SK-N-SH (cell line): ENCODE measurements at regions not wholly inside any gene's neighbourhood (a gene's known extent, or its start where the extent isn't known, plus 50 kb on each side); places are given as distances from the start of the nearest gene placed in this dataset.

Experiments
- CTCF ChIA-PET: fragments of 300-600, 350-600 bp; formaldehyde crosslinking; extraction: SDS; loops from one replicate; lab custom pipeline; 2021; lab: Yijun Ruan, JAX
- POLR2A ChIA-PET: fragments of 350-600 bp; sonication (Branson Sonifier 250); formaldehyde crosslinking; extraction: SDS; loops from one replicate; lab custom pipeline; 2020; ENCODE audit warnings: antibody characterized with exemption, inconsistent platforms; lab: Yijun Ruan, JAX
- DNase-seq: peaks from one replicate; pipeline ENCODE4 v3.0.0; 2012
- H2AFZ ChIP-seq: fragments of 200-600 bp; sonication (generic); 2 replicates; pipeline ENCODE4 v1.8.1; 2016; ENCODE audit warnings: antibody characterized with exemption, mild to moderate bottlenecking, low read depth
- H3F3A ChIP-seq: fragments of 200-600 bp; sonication (generic); replicated peaks from 2 replicates; pipeline ENCODE3; 2016; ENCODE audit warnings: antibody characterized with exemption, mild to moderate bottlenecking; ENCODE audit not compliant: insufficient read depth
- H3K27ac ChIP-seq, 2 experiments: fragments of 200-500 bp in 1 of 2; fragments of 200-600 bp in 1 of 2; sonication (Bioruptor generic) in 1 of 2; sonication (generic), shearing (Covaris generic) in 1 of 2; 2 replicates each; pipeline versions ENCODE4 v1.5.1 to v1.6.1; 2014 to 2016; ENCODE audit warnings: low read depth in 2 of 2, inconsistent platforms in 1 of 2, low read length in 1 of 2, mild to moderate bottlenecking in 1 of 2, mixed read lengths in 1 of 2
- H3K27me3 ChIP-seq: fragments of 200-600 bp; sonication (generic), shearing (Covaris generic); 2 replicates; pipeline ENCODE4 v1.6.1; 2016; ENCODE audit warnings: mixed run types; ENCODE audit not compliant: insufficient read depth
- H3K36me3 ChIP-seq, 2 experiments: fragments of 200-500 bp in 1 of 2; fragments of 200-600 bp in 1 of 2; sonication (Bioruptor generic) in 1 of 2; sonication (generic) in 1 of 2; replicated peaks in 1 of 2; 2 replicates each; pipeline versions ENCODE3 to v1.5.1; 2014 to 2016; ENCODE audit warnings: low read length in 1 of 2, mild to moderate bottlenecking in 1 of 2; ENCODE audit not compliant: insufficient read depth in 2 of 2, control insufficient read depth in 1 of 2
- H3K4me1 ChIP-seq, 2 experiments: fragments of 200-500 bp in 1 of 2; fragments of 200-600 bp in 1 of 2; sonication (Bioruptor generic) in 1 of 2; sonication (generic), shearing (Covaris generic) in 1 of 2; 2 replicates each; pipeline versions ENCODE4 v1.5.1 to v1.6.1; 2014 to 2016; ENCODE audit warnings: low read depth in 1 of 2, low read length in 1 of 2, mixed run types in 1 of 2; ENCODE audit not compliant: insufficient read depth in 2 of 2, control insufficient read depth in 1 of 2
- H3K4me2 ChIP-seq: fragments of 200-600 bp; sonication (generic), shearing (Covaris generic); 2 replicates; pipeline ENCODE4 v1.6.1; 2017; ENCODE audit warnings: mixed run types
- H3K4me3 ChIP-seq, 2 experiments: fragments of 200-500 bp in 1 of 2; fragments of 200-600 bp in 1 of 2; sonication (Bioruptor generic) in 1 of 2; sonication (generic), shearing (Covaris generic) in 1 of 2; 2 replicates each; pipeline versions ENCODE4 v1.5.1 to v1.8.1; 2014 to 2016; ENCODE audit warnings: low read depth in 2 of 2, inconsistent platforms in 1 of 2, low read length in 1 of 2, mild to moderate bottlenecking in 1 of 2, mixed read lengths in 1 of 2, moderate library complexity in 1 of 2
- H3K79me2 ChIP-seq: fragments of 200-600 bp; sonication (generic); 2 replicates; pipeline ENCODE4 v1.8.1; 2017; ENCODE audit warnings: mild to moderate bottlenecking; ENCODE audit not compliant: insufficient read depth
- H3K9ac ChIP-seq: fragments of 200-600 bp; sonication (generic); 2 replicates; pipeline ENCODE4 v1.6.1; 2017; ENCODE audit warnings: mixed run types
- H3K9me2 ChIP-seq: fragments of 200-600 bp; sonication (generic); 2 replicates; pipeline ENCODE4 v1.6.1; 2017; ENCODE audit warnings: mixed run types
- H3K9me3 ChIP-seq: fragments of 200-600 bp; sonication (generic); 2 replicates; pipeline ENCODE4 v1.6.1; 2017; ENCODE audit warnings: mixed run types, mild to moderate bottlenecking, moderate library complexity
- H4K20me1 ChIP-seq: fragments of 200-600 bp; sonication (generic); 2 replicates; pipeline ENCODE4 v1.6.1; 2017; ENCODE audit warnings: mild to moderate bottlenecking, mixed run types; ENCODE audit not compliant: insufficient read depth
- CHD2 ChIP-seq: fragments of 150-350 bp; IDR thresholded peaks from 2 replicates; pipeline ENCODE4 v1.6.1; 2018; ENCODE audit warnings: low read length; ENCODE audit not compliant: partially characterized antibody
- ELF1 ChIP-seq: IDR thresholded peaks from 2 replicates; pipeline ENCODE4 v1.4.0; 2012
- EP300 ChIP-seq, 2 experiments: IDR thresholded peaks; 2 replicates each; pipeline versions ENCODE4 v1.4.0 to v1.6.1; 2012; ENCODE audit warnings: borderline replicate concordance in 1 of 2, low read depth in 1 of 2, low read length in 1 of 2
- EZH2phosphoT487 ChIP-seq: fragments of 200-600 bp; sonication (generic); IDR thresholded peaks from 2 replicates; pipeline ENCODE4 v1.6.1; 2017; ENCODE audit warnings: low read depth, mixed run types, mild to moderate bottlenecking, antibody characterized with exemption, moderate library complexity, borderline replicate concordance
- FOSL2 ChIP-seq: IDR thresholded peaks from 2 replicates; pipeline ENCODE4 v1.4.0; 2012; ENCODE audit warnings: low read depth, mild to moderate bottlenecking, moderate library complexity, borderline replicate concordance
- FOXJ3 ChIP-seq: sonication (generic); formaldehyde crosslinking; IDR thresholded peaks from 2 replicates; pipeline ENCODE4 v1.5.1; 2020; ENCODE audit warnings: mild to moderate bottlenecking, missing genetic modification reagents
- GABPA ChIP-seq: IDR thresholded peaks from 2 replicates; pipeline ENCODE4 v1.4.0; 2012; ENCODE audit warnings: low read depth, mild to moderate bottlenecking
- JUND ChIP-seq: IDR thresholded peaks from 2 replicates; pipeline ENCODE4 v1.4.0; 2012
- MXI1 ChIP-seq: IDR thresholded peaks from 2 replicates; pipeline ENCODE4 v1.6.1; 2012; ENCODE audit warnings: mild to moderate bottlenecking, low read depth, low read length, improper control_type of control experiment
- NFIC ChIP-seq: IDR thresholded peaks from 2 replicates; pipeline ENCODE4 v1.4.0; 2012; ENCODE audit warnings: borderline replicate concordance
- POLR2AphosphoS5 ChIP-seq: IDR thresholded peaks from 2 replicates; pipeline ENCODE4 v1.6.1; 2012; ENCODE audit warnings: low read depth, low read length
- RCOR1 ChIP-seq: fragments of 150-350 bp; IDR thresholded peaks from 2 replicates; pipeline ENCODE4 v1.6.1; 2017; ENCODE audit warnings: antibody characterized with exemption, low read length
- RFX5 ChIP-seq: IDR thresholded peaks from 2 replicates; pipeline ENCODE4 v1.6.1; 2012; ENCODE audit warnings: mild to moderate bottlenecking, improper control_type of control experiment, low read length
- RXRA ChIP-seq: IDR thresholded peaks from 2 replicates; pipeline ENCODE4 v1.4.0; 2012; ENCODE audit warnings: low read depth, mild to moderate bottlenecking, borderline replicate concordance
- SIN3A ChIP-seq: IDR thresholded peaks from 2 replicates; pipeline ENCODE4 v1.6.1; 2012; ENCODE audit warnings: low read depth, mild to moderate bottlenecking, low read length, moderate library complexity, borderline replicate concordance
- TAF1 ChIP-seq: IDR thresholded peaks from 2 replicates; pipeline ENCODE4 v1.6.1; 2012; ENCODE audit warnings: low read depth, mild to moderate bottlenecking, low read length, moderate library complexity, borderline replicate concordance
- TCF12 ChIP-seq: IDR thresholded peaks from 2 replicates; pipeline ENCODE4 v1.4.0; 2012
- YY1 ChIP-seq: IDR thresholded peaks from 2 replicates; pipeline ENCODE4 v1.4.0; 2012; ENCODE audit warnings: low read depth, mild to moderate bottlenecking
- WGBS: methylation state at CpG from one replicate; pipeline ENCODE4 v1.1.6; 2017; ENCODE audit warnings: low lambda C conversion rate; 5-methylcytosine and 5-hydroxymethylcytosine counted together
- TF ChIP-seq, protein P1 (sequence below): IDR thresholded peaks from 2 replicates; pipeline ENCODE4 v1.4.0; 2012; ENCODE audit warnings: low read depth
- TF ChIP-seq, protein P2 (sequence below): IDR thresholded peaks from 2 replicates; pipeline ENCODE4 v1.4.0; 2012; ENCODE audit warnings: low read depth, borderline replicate concordance
- TF ChIP-seq, protein P3 (sequence below): IDR thresholded peaks from 2 replicates; pipeline ENCODE4 v1.6.1; 2012; ENCODE audit warnings: mild to moderate bottlenecking, low read depth, low read length, moderate library complexity
- TF ChIP-seq, protein P4 (sequence below): fragments of 200-600 bp; sonication (generic); IDR thresholded peaks from 2 replicates; pipeline ENCODE4 v1.6.1; 2017; ENCODE audit warnings: antibody characterized with exemption, mild to moderate bottlenecking, moderate library complexity
- TF ChIP-seq, protein P5 (sequence below): IDR thresholded peaks from 2 replicates; pipeline ENCODE4; 2012

DNA sequence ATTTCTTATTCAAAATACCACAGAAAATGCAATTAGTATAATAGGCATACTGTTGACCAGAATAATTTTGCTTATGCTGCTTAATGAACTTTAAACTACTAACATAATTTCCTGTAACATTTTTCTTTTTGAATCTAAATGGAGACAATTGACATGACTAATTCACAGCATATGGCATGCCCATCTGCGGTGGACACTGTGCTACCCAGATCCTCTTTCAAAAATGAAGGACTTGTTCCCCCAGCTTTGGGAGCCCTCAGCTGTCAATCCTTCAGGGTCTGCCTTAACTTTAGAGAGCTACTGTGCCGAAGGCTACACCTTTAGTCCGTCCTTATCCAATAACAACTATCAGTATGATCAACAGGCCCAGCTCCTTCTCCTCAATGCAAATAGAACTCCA is 789.0 kb downstream of the PLA2G4A start:
- CTCF ChIA-PET, result interaction anchor here (1.0 to 1.4 kb wide), 2 partner anchors 12 to 40 kb away, joined by 3 to 4 read pairs; no protein-coding TSS in a partner anchor
- H3K4me2 ChIP-seq, result no peak overlapping the region
- TF ChIP-seq EP300 (IDR thresholded peaks at IDR 0.05; ENCODE audit: borderline replicate concordance in 1 of 2, low read depth in 1 of 2, low read length in 1 of 2), result no peak
- no peak for TF ChIP-seq FOSL2
- TF ChIP-seq SIN3A, result no peak
- TF ChIP-seq MXI1, result no peak
- TF ChIP-seq, protein P1, sequence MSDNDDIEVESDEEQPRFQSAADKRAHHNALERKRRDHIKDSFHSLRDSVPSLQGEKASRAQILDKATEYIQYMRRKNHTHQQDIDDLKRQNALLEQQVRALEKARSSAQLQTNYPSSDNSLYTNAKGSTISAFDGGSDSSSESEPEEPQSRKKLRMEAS, result no peak
- no peak for TF ChIP-seq RFX5
- no peak for TF ChIP-seq EZH2phosphoT487
- TF ChIP-seq, protein P2, sequence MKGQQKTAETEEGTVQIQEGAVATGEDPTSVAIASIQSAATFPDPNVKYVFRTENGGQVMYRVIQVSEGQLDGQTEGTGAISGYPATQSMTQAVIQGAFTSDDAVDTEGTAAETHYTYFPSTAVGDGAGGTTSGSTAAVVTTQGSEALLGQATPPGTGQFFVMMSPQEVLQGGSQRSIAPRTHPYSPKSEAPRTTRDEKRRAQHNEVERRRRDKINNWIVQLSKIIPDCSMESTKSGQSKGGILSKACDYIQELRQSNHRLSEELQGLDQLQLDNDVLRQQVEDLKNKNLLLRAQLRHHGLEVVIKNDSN, result no peak
- TF ChIP-seq ELF1, result no peak
- no peak for TF ChIP-seq CHD2
- no peak for TF ChIP-seq JUND
- TF ChIP-seq TCF12, result no peak
- no peak for TF ChIP-seq RXRA
- no peak for TF ChIP-seq TAF1

DNA sequence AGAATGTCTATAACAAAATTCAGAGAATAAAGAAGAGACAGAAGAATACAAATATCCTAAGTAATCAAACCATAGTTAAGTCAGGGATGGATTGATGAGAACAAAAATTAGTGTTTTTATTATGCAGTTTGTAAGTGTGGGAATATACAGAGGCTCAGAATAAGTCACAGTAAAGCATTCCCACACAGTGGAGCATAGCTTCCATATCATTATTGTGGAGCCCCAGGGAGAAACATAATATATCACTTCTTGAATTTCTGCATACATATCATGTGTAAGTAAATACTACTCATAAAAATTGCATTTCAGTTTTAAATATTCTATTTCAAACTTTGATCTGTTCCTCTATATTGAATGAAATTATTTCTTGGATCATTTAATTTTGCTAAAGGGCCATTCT is 790.4 kb downstream of the PLA2G4A start:
- Histone ChIP-seq H3K27me3 (no peaks in the 10 kb centered on the region), H3K4me2 (no peak overlapping the region), H3K4me3 (no peak overlapping the region), H3K4me1 (no peaks in the 10 kb centered on the region), H3F3A (no peaks in the 10 kb centered on the region), H3K27ac (no peak overlapping the region), H3K9ac (no peak overlapping the region), H3K9me3 (no peaks in the 10 kb centered on the region), H2AFZ (no peak overlapping the region), H3K79me2 (no peaks in the 10 kb centered on the region), H3K36me3 (no peaks in the 10 kb centered on the region), H4K20me1 (no peaks in the 10 kb centered on the region), H3K9me2 (no peaks in the 10 kb centered on the region)
- POLR2A ChIA-PET, result no interaction called here
- CTCF ChIA-PET, result no interaction called here
- DNase-seq, result no peak
- TF ChIP-seq JUND, result no peak
- TF ChIP-seq, protein P3, sequence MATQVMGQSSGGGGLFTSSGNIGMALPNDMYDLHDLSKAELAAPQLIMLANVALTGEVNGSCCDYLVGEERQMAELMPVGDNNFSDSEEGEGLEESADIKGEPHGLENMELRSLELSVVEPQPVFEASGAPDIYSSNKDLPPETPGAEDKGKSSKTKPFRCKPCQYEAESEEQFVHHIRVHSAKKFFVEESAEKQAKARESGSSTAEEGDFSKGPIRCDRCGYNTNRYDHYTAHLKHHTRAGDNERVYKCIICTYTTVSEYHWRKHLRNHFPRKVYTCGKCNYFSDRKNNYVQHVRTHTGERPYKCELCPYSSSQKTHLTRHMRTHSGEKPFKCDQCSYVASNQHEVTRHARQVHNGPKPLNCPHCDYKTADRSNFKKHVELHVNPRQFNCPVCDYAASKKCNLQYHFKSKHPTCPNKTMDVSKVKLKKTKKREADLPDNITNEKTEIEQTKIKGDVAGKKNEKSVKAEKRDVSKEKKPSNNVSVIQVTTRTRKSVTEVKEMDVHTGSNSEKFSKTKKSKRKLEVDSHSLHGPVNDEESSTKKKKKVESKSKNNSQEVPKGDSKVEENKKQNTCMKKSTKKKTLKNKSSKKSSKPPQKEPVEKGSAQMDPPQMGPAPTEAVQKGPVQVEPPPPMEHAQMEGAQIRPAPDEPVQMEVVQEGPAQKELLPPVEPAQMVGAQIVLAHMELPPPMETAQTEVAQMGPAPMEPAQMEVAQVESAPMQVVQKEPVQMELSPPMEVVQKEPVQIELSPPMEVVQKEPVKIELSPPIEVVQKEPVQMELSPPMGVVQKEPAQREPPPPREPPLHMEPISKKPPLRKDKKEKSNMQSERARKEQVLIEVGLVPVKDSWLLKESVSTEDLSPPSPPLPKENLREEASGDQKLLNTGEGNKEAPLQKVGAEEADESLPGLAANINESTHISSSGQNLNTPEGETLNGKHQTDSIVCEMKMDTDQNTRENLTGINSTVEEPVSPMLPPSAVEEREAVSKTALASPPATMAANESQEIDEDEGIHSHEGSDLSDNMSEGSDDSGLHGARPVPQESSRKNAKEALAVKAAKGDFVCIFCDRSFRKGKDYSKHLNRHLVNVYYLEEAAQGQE, result no peak
- TF ChIP-seq, protein P4, sequence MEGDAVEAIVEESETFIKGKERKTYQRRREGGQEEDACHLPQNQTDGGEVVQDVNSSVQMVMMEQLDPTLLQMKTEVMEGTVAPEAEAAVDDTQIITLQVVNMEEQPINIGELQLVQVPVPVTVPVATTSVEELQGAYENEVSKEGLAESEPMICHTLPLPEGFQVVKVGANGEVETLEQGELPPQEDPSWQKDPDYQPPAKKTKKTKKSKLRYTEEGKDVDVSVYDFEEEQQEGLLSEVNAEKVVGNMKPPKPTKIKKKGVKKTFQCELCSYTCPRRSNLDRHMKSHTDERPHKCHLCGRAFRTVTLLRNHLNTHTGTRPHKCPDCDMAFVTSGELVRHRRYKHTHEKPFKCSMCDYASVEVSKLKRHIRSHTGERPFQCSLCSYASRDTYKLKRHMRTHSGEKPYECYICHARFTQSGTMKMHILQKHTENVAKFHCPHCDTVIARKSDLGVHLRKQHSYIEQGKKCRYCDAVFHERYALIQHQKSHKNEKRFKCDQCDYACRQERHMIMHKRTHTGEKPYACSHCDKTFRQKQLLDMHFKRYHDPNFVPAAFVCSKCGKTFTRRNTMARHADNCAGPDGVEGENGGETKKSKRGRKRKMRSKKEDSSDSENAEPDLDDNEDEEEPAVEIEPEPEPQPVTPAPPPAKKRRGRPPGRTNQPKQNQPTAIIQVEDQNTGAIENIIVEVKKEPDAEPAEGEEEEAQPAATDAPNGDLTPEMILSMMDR, result no peak
- TF ChIP-seq, protein P5, sequence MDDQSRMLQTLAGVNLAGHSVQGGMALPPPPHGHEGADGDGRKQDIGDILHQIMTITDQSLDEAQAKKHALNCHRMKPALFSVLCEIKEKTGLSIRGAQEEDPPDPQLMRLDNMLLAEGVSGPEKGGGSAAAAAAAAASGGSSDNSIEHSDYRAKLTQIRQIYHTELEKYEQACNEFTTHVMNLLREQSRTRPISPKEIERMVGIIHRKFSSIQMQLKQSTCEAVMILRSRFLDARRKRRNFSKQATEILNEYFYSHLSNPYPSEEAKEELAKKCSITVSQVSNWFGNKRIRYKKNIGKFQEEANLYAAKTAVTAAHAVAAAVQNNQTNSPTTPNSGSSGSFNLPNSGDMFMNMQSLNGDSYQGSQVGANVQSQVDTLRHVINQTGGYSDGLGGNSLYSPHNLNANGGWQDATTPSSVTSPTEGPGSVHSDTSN, result no peak
- no peak for TF ChIP-seq POLR2AphosphoS5
- TF ChIP-seq RFX5, result no peak
- no peak for TF ChIP-seq RCOR1
- no peak for TF ChIP-seq EP300 (IDR thresholded peaks at IDR 0.05; ENCODE audit: borderline replicate concordance in 1 of 2, low read depth in 1 of 2, low read length in 1 of 2)
- no peak for TF ChIP-seq ELF1
- TF ChIP-seq GABPA, result no peak
- no peak for TF ChIP-seq YY1
- TF ChIP-seq FOXJ3 (CRISPR knock-in tag), result no peak
- no peak for TF ChIP-seq NFIC

More for the DNA sequence above, 789.0 kb downstream of the PLA2G4A start:
- Histone ChIP-seq H3K4me3 (no peak overlapping the region), H3K4me1 (no peaks in the 10 kb centered on the region), H3K9ac (no peak overlapping the region), H3K9me3 (no peaks in the 10 kb centered on the region), H3K27ac (no peak overlapping the region), H3K36me3 (no peaks in the 10 kb centered on the region), H3F3A (no peaks in the 10 kb centered on the region), H3K27me3 (no peaks in the 10 kb centered on the region), H3K79me2 (no peaks in the 10 kb centered on the region), H2AFZ (no peak overlapping the region), H3K9me2 (no peaks in the 10 kb centered on the region), H4K20me1 (no peaks in the 10 kb centered on the region)
- POLR2A ChIA-PET, result no interaction called here
- 61% methylated on average over 3 of the region's 3 CpGs for WGBS
- DNase-seq, result no peak
